CD4-positive, alpha-beta T cell treated with Interleukin-15 for 4 hours (primary cell): ENCODE measurements at regions not wholly inside any gene's neighbourhood (a gene's known extent, or its start where the extent isn't known, plus 50 kb on each side); places are given as distances from the start of the nearest gene placed in this dataset.
"Not testable (repeated sequence)": the region's sequence is repeated elsewhere in the genome, so short reads cannot be mapped to it uniquely, and the experiment has no call there.

Source experiments
- DNase-seq: peaks from one replicate; pipeline ENCODE4 v3.0.0-alpha.2; 2020; ENCODE audit warnings: low spot score

- DNase-seq = no peak
These were observed 50.6 kb upstream of the RNF182 start for GRCh38 chr6:13874191-13874549.

- peak; percentile 61 for DNase-seq
These were observed 51.2 kb upstream of the RNF182 start for GRCh38 chr6:13873288-13874190.

- no peak for DNase-seq
These were observed 52.1 kb upstream of the RNF182 start for GRCh38 chr6:13872681-13873080.

GRCh38 chr6:13872006-13872405 is 52.7 kb upstream of the RNF182 start:
- DNase-seq = not testable (repeated sequence)

- no peak for DNase-seq
These were observed 54.4 kb upstream of the RNF182 start for GRCh38 chr6:13870214-13870830.

- no peak for DNase-seq
These were observed 53.9 kb upstream of the MCUR1 start for GRCh38 chr6:13868236-13868635.

GRCh38 chr6:13866301-13866700 is 51.9 kb upstream of the MCUR1 start:
- DNase-seq = no peak

GRCh38 chr6:13865141-13865540 is 50.8 kb upstream of the MCUR1 start:
- DNase-seq = no peak

- not testable (repeated sequence) for DNase-seq
These were observed 50.3 kb upstream of the MCUR1 start for GRCh38 chr6:13864669-13865068.
